ENCODE measurements at regions not wholly inside any gene's neighbourhood (a gene's known extent, or its start where the extent isn't known, plus 50 kb on each side); places are given as distances from the start of the nearest gene placed in this dataset.
"Not testable (repeated sequence)": the region's sequence is repeated elsewhere in the genome, so short reads cannot be mapped to it uniquely, and the experiment has no call there.

GRCh38 chr1:169047074-169047473, 59.4 kb upstream of the ATP1B1 start:
- intact Hi-C loops (cut with DNase I): no loop called here
- Histone ChIP-seq H3K9me3 (no peaks in the 10 kb centered on the region), H3K27me3 (no peaks in the 10 kb centered on the region), H3K4me1 (peaks cover 0 to 9% of the 10 kb centered on the region in 2 donors), H3K27ac (no peak overlapping the region), H3K36me3 (no peaks in the 10 kb centered on the region), H3K4me3 (replicated peaks in 1 of 3) (no peak overlapping the region)
- TF ChIP-seq POLR2A (IDR thresholded peaks at IDR 0.05) (no peak), CTCF (IDR thresholded peaks at IDR 0.05) (no peak)
- DNase-seq: no peak
- 86 to 88% methylated on average over 1 of the region's 1 CpG for WGBS, 2 donors

- DNase-seq: no peak
- no peak overlapping the region for H3K27ac ChIP-seq
- H3K36me3 ChIP-seq: no peaks in the 10 kb centered on the region
- WGBS, 2 donors: 78 to 84% methylated on average over 3 of the region's 3 CpGs
- intact Hi-C loops (cut with DNase I): no loop called here
- peaks cover 0 to 9% of the 10 kb centered on the region in 2 donors for H3K4me1 ChIP-seq
- no peaks in the 10 kb centered on the region for H3K9me3 ChIP-seq
- no peak overlapping the region for H3K4me3 ChIP-seq (replicated peaks in 1 of 3)
- TF ChIP-seq POLR2A (IDR thresholded peaks at IDR 0.05) (no peak), CTCF (IDR thresholded peaks at IDR 0.05) (no peak)
- no peaks in the 10 kb centered on the region for H3K27me3 ChIP-seq
Measured at GRCh38 chr1:169048043-169048442, 58.4 kb upstream of the ATP1B1 start.

- H3K27ac ChIP-seq: peak overlapping the region in 1 of 3 donors; percentile 5
- TF ChIP-seq CTCF (IDR thresholded peaks at IDR 0.05) (no peak), POLR2A (IDR thresholded peaks at IDR 0.05) (no peak)
- no peak overlapping the region for H3K4me3 ChIP-seq (replicated peaks in 1 of 3)
- intact Hi-C loops (cut with DNase I): no loop called here
- peak; percentile 37 to 43 for DNase-seq
- no peaks in the 10 kb centered on the region for H3K27me3 ChIP-seq
- no peaks in the 10 kb centered on the region for H3K9me3 ChIP-seq
- no peaks in the 10 kb centered on the region for H3K36me3 ChIP-seq
- 46 to 50% methylated on average over 5 of the region's 5 CpGs for WGBS, 2 donors
- peaks cover 0 to 9% of the 10 kb centered on the region in 2 donors for H3K4me1 ChIP-seq
Measured at GRCh38 chr1:169049258-169049938, 57.1 kb upstream of the ATP1B1 start.

- intact Hi-C loops (cut with DNase I): no loop called here
- 93 to 95% methylated on average over 2 of the region's 2 CpGs for WGBS, 2 donors
- Histone ChIP-seq H3K27ac (no peak overlapping the region), H3K4me3 (replicated peaks in 1 of 3) (no peak overlapping the region), H3K9me3 (no peaks in the 10 kb centered on the region), H3K36me3 (no peaks in the 10 kb centered on the region), H3K4me1 (peaks cover 0 to 9% of the 10 kb centered on the region in 2 donors), H3K27me3 (no peaks in the 10 kb centered on the region)
- DNase-seq: no peak
- no peak for TF ChIP-seq POLR2A (IDR thresholded peaks at IDR 0.05)
- no peak for TF ChIP-seq CTCF (IDR thresholded peaks at IDR 0.05)
Measured at GRCh38 chr1:169051171-169051570, 55.3 kb upstream of the ATP1B1 start.

- H3K9me3 ChIP-seq; H3K4me1 ChIP-seq; H3K36me3 ChIP-seq; H3K4me3 ChIP-seq (replicated peaks in 1 of 3); DNase-seq; H3K27me3 ChIP-seq; intact Hi-C loops (cut with DNase I); H3K27ac ChIP-seq: not testable (repeated sequence)
- WGBS, 2 donors: 92 to 95% methylated on average over 5 of the region's 5 CpGs
Measured at GRCh38 chr1:169052171-169052570, 54.3 kb upstream of the ATP1B1 start.
